ENCODE measurements at regions not wholly inside any gene's neighbourhood (a gene's known extent, or its start where the extent isn't known, plus 50 kb on each side); places are given as distances from the start of the nearest gene placed in this dataset.
A peak's percentile ranks its signal among the peaks of the same experiment; 100 is the strongest.

DNA sequence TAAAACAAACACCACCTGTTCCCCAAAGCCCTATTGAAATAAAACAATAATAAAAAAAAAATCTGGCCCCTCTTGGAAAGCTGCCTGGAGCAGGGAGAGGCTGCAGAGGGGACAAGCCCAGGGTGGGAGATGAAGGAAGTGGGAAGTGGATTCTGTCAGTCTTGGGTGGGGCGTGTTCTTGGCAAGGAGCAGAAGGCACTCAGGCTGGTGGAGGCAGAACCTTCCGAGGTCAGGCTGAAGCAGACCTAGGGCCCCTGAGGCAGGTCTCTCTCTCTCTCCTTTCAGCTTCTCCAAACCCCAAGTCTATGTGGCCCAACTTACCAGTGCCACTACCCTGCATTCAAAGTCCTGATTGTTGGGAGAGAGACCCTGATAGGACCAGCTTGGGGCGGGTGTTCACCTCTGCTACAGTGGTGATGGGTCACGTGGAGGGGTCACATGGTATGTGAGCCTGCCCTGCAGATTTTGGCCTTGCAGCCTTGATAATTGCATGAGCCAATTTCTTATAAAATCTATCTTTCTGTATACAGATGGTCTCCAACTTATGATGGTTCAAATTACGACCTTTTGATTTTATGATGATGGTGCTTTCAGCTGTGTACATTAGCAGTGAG, 145.4 kb upstream of the C1orf174 start:
- DNase-seq (no peak), ATAC-seq (peak; percentile 56)
- intact Hi-C loops (cut with DNase I, micrococcal nuclease), result no loop called here
- H3K9me3 ChIP-seq, result no peaks in the 10 kb centered on the region
- no peaks in the 10 kb centered on the region for H3K36me3 ChIP-seq (ENCODE audit: low read depth)
- no peak overlapping the region for H3K4me3 ChIP-seq
- TF ChIP-seq, protein P1, sequence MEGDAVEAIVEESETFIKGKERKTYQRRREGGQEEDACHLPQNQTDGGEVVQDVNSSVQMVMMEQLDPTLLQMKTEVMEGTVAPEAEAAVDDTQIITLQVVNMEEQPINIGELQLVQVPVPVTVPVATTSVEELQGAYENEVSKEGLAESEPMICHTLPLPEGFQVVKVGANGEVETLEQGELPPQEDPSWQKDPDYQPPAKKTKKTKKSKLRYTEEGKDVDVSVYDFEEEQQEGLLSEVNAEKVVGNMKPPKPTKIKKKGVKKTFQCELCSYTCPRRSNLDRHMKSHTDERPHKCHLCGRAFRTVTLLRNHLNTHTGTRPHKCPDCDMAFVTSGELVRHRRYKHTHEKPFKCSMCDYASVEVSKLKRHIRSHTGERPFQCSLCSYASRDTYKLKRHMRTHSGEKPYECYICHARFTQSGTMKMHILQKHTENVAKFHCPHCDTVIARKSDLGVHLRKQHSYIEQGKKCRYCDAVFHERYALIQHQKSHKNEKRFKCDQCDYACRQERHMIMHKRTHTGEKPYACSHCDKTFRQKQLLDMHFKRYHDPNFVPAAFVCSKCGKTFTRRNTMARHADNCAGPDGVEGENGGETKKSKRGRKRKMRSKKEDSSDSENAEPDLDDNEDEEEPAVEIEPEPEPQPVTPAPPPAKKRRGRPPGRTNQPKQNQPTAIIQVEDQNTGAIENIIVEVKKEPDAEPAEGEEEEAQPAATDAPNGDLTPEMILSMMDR (IDR thresholded peaks at IDR 0.05), result no peak
- H3K4me1 ChIP-seq (ENCODE audit: low read depth), result no peaks in the 10 kb centered on the region

DNA sequence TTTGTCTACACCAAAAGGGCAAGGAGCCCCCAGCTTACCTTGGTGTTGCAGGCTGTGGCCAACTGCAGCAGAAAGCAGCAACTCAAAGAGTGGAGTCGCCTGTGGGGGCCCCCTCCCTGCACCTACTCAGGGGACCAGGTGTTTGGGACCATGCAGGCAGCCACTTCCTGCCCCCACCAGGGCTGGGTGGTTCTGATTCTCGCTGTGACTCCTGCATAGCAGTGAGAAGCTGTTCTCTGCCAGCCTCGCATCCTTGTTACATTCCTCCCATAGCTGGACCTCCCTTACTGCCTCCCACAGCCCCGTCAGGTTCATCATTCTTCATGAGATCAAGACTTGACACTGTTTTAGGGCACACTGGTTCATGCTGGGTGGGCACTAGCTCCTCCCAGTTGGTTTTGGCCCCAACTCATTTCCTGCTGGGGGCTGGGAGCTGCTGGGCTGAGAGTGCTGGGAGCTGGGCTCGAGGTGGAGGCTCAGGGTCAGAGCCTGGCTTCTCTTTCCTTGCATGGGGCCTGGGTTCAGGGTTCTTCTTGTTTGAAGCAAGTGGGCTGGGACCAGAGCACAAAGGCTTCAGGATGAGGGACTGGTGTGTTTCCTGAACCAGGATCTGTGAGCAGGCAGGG, 146.9 kb upstream of the C1orf174 start:
- ATAC-seq (no peak), DNase-seq (no peak)
- Histone ChIP-seq H3K9me3 (no peaks in the 10 kb centered on the region), H3K4me1 (ENCODE audit: low read depth) (no peaks in the 10 kb centered on the region), H3K4me3 (no peak overlapping the region), H3K36me3 (ENCODE audit: low read depth) (no peaks in the 10 kb centered on the region)
- intact Hi-C loops (cut with DNase I, micrococcal nuclease), result no loop called here
- TF ChIP-seq, protein P1 (IDR thresholded peaks at IDR 0.05), result no peak

DNA sequence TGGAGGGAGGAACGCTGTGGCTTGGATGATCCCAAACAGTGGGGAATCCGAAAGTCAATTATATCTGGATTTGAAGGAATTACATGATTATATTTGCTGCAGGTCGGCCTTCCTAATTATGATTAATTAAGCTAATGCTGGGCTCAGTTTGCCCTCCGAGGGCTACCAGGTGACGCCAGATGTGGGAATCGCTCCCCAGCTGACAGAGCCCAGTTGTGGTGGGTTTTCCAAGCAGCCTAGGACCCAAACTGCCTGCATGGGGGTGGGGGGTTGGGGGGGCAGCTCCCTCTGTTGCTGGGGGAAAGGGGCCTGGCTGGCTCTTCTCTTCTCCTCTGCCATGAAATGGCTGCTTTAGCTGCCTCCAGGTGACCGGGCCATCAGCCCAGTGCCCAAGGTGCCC, 147.6 kb upstream of the C1orf174 start:
- Histone ChIP-seq H3K4me3 (no peak overlapping the region), H3K4me1 (ENCODE audit: low read depth) (no peaks in the 10 kb centered on the region), H3K36me3 (ENCODE audit: low read depth) (no peaks in the 10 kb centered on the region), H3K9me3 (no peaks in the 10 kb centered on the region)
- TF ChIP-seq, protein P1 (IDR thresholded peaks at IDR 0.05), result no peak
- DNase-seq (no peak), ATAC-seq (no peak)
- intact Hi-C loops (cut with DNase I, micrococcal nuclease), result no loop called here

DNA sequence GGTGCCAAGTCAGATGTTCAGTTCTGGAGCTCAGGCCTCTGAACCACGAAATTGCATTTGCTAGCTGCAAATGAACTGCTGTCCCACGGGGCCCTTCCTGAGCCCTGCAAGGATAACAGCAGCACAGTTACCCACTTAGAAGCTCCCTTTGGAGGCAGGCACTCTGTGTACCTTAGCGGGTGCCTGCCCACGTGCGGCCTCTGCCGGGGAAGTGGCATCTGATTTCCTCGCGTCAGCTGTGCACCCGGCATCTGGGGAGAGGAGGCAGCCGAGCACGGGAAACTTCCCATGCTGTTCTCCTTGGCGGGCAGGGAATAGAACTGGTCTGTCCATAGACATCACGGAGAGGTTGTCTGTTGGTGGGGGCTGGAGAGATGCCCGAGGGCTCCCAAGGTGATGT, 148.0 kb upstream of the C1orf174 start:
- DNase-seq, result peak in 1 of 3 donors; percentile 25
- no peaks in the 10 kb centered on the region for H3K36me3 ChIP-seq (ENCODE audit: low read depth)
- H3K4me1 ChIP-seq (ENCODE audit: low read depth), result no peaks in the 10 kb centered on the region
- TF ChIP-seq, protein P1 (IDR thresholded peaks at IDR 0.05), result no peak
- intact Hi-C loops (cut with DNase I, micrococcal nuclease), result no loop called here
- no peak overlapping the region for H3K4me3 ChIP-seq
- no peaks in the 10 kb centered on the region for H3K9me3 ChIP-seq
- no peak for ATAC-seq

GRCh38 chr1:4048921-4049320, 148.8 kb upstream of the C1orf174 start:
- intact Hi-C loops (cut with DNase I, micrococcal nuclease), result no loop called here

More at GRCh38 chr1:4048921-4049320, 148.8 kb upstream of the C1orf174 start:
- no peaks in the 10 kb centered on the region for H3K9me3 ChIP-seq
- no peaks in the 10 kb centered on the region for H3K4me1 ChIP-seq (ENCODE audit: low read depth)
- DNase-seq (no peak), ATAC-seq (no peak)
- no peak overlapping the region for H3K4me3 ChIP-seq
- TF ChIP-seq, protein P1 (IDR thresholded peaks at IDR 0.05), result no peak
- H3K36me3 ChIP-seq (ENCODE audit: low read depth), result no peaks in the 10 kb centered on the region

Data from mucosa of descending colon (tissue), 3 donors.